ENCODE measurements at regions not wholly inside any gene's neighbourhood (a gene's known extent, or its start where the extent isn't known, plus 50 kb on each side); places are given as distances from the start of the nearest gene placed in this dataset.

DNA sequence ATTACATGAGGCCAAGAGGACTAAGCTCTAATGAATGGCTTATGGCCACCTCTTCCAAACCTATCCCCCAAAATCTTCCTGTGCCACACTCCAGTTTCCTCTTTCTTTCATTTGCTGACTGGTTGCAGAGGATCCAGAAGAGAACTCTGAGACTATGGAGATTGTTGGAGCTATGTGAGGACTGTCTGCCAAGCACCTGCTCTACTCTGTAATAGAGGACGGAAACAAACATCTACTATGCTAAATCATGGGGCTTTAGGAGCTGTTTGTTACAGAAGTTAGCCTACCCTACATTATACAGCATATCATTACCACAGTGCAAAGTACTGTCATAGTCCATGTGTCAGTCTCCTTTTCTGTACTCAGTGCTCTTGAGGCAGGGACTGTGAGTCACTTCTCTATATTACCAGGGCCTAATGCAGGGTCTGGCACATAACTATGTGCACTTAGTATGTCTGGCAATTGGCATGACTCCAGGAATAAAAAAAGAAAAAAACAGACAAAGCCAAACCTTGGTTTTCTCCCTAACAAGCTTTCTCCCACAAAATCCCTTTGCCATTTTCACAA is 95.1 kb downstream of the RPAP3 start:
- no peak for DNase-seq

DNA sequence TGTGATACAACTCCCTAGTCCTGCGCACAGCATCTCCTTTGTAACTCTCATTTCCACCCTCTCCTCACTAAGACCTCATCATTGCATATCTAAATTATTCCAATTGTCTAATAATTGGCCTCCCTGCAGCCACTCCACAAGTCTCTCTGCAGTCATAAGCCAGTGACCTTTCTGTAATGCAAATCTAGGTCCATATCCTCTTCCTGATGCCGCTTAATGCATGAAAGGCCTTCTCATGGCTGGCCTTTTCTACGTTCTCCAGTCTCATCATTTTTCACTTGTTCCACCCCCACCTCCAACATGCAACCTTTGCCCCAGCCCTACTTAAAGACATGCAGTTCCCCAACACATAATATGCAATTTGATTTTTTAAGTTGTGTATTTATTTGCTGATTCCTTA is 96.0 kb downstream of the RPAP3 start:
- DNase-seq: no peak

DNA sequence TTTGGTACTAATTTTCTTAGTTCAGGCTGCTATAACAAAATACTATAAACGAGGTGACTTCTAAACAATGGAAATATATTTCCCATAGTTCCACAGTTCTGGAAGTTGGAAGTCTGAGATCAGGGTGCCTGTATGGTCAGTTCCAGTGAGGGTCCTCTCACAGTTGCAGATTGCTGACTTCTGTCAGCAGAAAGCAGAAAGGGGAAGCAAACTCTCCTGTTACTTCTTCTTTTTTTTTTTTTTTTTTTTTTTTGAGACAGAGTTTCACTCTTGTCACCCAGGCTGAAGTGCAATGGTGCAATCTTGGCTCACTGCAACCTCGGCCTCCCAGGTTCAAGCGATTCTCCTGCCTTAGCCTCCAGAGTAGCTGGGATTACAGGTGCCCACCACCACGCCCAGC is 97.2 kb downstream of the RPAP3 start:
- DNase-seq: peak; percentile 66 to 73

DNA sequence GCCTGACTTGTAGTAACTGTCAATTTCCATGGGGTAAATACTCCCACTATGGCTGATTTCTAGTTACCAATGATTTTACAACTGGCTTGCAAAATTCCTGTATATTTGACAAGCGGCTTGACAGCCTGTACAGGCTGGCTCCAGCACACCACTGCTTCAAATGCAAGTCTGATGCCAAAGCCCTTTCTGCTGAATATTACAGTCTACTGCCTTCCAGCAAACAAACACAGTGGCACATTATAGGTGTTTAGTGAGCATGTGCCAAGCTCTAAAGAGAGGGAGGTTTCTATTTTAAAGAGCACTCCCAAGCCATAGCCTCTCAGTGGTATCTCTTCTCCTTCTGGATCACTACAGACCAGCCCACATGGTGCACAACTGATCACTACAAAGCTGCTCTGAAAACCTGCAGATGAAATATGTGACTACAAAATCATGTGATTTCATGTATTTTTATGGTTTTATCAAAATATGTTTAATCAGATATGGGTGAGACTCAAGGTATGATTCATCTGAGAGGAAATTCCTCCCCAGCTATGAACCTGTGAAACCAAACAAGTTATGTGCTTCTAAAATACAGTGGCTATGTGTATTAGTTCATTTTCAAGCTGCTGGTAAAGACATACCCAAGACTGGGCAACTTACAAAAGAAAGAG is 101.5 kb downstream of the RPAP3 start:
- no peak for DNase-seq

DNA sequence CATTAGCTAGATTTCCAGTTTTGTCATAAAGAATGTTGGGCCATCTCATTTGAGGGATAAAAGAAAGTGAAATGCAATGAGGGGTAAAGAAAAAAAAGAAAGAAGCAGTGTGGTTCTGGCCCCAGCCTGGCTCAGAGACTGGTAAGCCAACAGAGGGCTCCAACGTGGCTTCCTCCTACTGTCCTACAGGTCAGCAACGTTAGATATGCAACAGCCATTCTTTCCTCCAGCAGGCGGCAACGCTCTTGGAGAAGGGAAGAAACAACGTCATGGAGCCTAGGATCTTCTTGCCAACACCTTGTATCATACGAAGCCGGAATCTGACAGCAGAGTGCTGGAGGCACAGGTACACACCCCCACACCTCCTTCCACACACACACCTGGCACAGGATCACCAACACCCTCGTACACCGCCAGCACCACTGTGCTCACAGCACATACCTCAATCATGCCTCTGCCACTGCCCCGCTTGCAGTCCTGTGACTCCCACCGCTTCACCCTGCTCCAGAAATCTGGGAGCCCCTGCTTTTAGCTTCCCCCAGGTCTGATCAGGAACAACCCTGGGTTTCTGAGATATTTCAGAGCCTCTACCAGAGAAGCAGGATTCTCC is 102.8 kb downstream of the RPAP3 start:
- no peak for DNase-seq

DNA sequence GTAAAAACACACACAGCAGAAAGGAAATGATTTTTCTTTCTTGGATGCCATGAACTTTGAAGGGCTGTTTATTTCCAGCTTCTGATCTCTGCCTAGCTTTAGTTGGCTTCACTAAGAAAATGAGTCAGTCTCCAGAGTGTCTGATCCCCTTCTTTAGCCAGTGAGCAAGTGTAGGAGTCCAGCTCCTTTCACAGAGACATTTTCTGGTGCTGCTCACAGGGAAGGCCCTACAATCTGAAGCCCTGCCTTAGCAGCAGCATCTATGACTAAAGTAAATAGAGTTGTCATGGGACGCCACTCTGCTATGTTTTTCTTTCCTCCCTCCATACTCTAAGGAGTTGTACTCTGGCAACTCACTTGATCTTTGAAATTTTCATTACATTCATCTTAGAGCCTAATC is 103.5 kb downstream of the RPAP3 start:
- no peak for DNase-seq

DNA sequence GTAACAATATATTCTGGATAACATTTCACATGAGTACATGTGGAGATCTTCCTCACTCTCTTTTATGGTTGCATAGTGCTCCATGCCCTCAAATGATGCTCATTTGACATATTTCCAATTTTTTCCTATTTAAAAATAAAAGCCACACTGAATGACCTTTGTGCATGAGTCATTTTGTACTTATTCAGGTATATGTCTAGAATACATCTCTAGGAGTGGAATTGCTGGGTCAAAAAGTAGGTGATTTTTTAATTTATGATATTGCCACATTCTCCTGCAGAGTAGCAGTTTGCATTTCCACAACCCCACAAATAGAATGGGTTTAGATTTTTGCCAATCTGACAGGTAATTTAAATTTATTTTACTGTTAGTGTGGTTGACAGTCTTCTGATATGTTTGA is 104.8 kb downstream of the RPAP3 start:
- no peak for DNase-seq

DNA sequence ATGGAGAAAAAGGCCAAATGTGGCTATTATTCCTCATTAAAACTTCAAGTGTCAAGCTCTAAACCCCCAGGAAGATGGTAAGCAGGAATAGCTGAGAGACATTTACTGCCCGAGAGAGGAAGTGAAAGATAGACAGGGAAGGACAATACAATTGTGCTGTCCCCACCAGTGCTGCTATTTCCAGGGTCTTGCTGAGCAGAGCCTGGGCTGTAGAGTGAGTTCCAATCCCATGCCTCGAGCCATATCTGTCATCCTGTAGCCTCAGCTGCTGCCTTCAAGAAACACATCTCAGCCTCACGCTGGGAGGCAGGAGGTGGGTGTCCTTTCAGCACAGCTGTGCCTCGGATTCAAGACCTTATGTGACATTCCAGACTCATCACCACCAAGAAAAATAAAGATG is 114.0 kb downstream of the RPAP3 start:
- DNase-seq: no peak

DNA sequence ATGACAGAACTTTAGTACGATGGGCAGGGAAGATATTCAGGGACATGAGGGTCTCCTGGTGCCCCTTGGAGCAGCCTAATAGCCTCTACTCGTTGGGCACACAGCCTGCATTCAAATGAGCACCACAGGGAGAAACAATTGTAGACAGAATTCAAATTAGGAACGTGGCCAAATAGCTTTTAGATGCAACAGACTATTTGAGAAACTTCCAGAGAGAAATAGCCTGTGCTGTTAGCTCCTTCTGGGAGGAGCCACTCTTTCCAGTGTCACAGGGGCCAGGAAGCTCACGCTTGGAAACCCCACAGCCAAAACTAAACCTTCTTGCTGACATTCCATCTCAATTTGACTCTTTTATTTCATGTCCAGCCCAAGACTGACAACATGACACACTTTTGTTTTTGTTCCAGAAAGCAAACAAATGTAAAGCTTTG is 114.5 kb downstream of the RPAP3 start:
- DNase-seq: no peak

DNA sequence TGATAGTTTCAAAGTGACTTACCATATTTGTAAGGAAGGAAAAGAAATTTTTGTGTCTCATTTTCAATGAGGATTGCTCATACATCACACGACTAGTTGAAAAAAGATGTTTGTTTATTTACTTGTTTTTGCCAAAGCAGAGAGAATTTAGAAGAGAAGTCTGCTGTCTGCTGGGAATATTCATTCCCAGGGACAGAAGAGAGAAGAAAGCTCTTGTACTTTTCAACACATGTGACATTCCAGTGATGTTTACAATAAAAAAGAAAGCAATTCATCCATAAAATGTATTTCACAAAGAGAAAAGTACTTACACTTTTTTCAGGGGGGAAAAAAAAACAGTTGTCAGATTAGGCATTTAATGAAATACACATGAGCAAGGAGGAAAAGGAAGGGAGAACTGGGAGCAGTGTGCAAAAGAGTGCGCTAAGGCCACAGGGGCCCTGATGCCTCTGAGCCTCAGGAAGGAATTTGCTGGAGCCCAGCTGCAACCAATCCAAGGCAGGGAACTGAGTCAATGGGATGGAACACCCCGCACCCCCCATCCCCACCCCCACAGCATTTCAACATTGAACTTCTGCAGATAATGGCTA is 115.0 kb downstream of the RPAP3 start:
- DNase-seq: no peak

DNA sequence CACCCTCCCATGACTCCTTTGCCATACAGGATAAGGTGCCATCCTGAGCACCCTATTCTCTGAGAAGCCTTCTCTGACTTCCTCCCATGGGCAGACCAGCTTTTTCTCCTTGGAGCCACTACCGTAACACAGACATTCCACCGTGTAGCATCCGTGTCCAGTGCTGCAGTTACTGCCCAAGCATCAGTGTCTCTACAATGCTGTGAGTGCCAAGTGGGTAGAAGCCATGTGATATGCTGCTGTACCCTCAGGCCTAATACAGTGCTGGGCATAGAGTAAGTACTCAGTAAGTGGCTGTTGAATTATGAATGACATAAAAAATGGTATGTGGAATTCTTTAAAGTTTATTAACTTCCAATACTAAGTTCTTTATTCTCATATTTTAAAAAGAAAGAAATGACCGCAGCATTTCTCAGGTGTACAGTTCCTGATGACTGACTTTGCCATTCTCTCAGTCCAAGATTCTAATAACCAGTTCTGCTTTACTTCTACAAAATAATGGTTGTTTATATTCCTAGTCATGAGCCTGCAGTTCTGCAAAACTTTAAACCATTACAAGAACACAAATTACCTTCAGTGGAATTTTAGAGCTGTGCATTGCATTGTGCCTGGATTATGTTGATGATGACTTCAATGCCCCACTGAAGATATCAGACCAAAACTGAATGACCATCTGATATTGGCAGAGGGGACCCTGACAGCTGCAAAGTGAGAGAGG is 118.7 kb downstream of the RPAP3 start:
- DNase-seq: no peak

DNA sequence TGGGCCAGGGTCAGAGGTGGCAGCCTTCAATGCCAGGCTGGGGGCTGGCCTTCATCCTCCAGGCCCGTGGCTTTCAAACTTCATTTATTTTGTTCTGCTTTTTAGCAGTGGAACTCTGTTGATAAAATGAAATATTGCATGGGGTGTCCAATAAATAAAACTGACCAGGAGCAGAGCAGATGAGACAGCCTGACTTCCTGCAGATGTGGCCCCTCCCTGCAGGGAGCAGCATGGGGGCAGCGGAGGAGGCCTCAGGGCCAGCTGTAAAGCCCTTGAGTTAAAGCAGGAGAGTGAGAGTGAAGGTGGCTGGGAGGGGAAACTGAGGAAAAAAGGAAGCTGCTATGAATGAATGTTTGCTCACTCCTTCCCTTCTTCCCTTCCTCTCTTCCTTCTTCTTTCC is 120.3 kb downstream of the RPAP3 start:
- DNase-seq: no peak

DNA sequence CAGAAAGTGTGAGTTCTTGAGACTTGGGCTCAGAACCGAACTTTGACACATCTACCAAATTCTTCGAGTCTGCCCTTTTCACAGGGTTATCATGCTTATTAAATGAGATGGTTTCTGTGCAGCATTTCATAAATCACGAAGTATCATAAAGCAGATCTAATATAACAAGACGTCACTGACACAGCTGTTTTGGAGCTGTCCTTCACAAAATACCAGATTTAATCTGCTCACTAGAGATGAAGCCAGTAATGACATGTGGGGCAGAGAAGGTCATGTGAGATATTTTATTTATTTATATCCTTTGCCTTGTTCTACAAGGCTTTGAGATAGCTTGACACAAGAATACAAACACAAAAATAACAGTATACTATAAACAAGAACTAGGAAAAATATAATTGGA is 127.0 kb downstream of the RPAP3 start:
- DNase-seq: no peak

DNA sequence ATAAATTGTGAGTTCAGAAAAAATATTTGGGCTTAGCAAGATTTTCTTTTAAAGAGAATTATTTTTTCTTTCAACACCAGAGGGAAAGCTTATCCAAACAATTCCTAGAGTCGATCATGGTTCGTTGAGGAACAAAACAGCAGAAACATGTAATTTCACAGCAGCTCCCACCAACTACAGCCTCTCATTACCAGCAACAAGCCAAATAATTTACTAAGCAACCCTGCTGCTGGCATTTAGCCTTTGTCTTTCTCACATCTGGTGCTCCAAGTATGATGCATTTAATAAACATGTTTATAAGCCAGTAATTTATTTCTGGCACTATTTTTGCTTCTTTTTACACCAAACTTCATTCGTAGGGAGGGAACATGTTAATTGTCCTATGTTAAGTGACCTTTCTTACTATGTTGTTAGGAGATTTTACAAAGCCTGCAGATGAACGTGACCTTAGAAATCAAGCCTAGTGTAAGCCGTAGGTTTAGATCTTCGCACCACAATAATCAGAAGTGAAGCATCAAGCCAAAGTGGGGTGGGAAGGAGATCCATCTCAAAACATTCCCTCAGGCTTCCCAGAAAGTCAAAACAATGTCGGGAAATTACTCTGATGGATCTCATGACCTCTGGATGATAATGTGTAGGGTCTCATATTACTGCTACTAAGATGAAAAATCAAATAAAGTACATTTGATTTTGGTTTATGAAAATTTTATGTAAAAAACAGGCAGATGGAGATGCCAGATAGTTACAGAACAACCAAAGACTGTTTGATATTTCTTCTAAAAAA is 128.4 kb downstream of the RPAP3 start:
- DNase-seq: no peak

DNA sequence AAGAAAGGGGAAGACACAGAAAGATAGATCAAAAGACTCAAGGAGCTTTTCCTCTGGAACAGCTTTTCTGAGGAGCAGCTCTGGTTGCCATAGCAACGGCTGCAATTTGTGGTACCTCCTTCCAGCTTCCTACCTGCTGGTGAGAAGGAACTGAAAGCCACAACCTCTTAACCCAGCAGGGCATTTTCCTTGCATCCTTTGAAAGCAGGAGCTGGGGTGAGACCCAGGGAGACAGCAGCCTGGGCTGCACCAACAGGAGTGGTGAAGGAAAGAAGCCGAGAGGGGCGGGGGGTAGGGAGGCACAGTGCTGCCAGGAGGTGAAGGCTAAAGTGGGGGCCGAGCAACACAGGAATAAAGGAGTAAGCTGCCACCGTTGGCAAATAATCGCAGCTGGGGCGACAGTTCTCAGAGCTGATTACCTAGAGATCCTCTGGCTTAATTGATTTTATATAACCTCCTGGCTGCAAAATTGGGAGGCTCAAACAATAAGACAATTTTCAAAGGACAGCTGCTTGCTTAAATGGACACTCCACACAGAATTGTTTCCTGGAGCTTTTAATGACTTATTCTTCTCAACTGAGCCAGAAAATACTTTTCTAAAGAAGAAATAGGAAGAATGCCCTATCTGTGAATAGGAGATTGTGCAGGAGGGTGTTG is 129.4 kb downstream of the RPAP3 start:
- no peak for DNase-seq

DNA sequence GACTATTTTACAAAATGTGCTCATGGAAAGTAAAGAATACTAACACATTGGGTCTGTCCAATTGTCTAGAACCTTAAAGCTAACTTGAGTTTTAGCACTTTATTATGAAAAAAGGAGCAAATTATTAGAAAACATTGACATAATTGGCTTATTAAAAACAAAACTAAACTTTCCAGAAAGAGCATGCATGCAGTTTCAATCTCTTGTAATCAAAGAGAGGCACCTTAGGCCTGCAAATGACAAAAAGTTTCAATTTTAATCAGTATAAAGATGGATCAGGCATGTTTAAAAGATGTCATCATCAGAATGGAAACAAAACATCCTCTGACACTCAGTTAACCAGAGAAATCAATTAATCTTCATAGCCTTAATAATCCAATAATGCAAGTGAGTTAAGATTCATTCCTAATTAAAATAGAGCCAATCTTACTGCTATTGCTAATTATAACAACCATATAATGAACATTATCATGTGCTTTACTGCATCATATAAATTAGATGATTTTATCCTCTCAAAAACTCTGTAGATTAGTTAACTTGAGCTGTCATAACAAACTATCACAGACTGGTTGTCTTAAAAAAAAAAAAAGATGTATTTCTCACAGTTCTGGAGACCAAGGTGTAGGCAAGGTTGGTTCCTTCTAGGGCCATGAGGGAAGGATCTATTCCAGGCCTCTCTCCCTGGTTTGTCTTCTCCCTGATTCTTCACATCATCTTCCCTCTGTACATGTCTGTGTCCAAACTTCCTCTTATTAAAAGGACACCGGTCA is 131.4 kb downstream of the RPAP3 start:
- DNase-seq: no peak

DNA sequence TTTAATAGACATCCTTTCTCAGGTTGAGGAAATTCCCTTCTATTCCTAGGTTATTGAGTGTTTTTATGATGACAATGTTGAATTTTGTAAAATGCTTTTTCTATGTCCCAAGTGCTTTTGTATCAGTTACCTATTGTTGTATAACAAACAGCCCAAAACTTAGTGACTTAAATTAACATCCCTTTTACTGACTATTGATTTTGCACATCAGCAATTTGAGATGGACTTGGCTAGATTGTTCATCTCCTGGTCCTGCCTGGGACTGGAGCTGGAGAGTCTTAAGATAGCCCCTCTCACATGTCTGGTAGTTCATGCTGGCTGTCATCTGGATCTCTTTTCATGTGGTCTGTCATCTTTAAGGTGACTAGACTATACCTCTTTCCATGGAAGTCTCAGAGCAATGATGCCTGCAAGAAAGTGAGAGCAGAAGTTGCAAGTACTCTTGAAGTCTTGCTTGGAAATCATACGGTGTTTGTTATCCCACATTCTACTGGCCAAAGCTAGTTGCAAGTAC is 132.6 kb downstream of the RPAP3 start:
- no peak for DNase-seq

DNA sequence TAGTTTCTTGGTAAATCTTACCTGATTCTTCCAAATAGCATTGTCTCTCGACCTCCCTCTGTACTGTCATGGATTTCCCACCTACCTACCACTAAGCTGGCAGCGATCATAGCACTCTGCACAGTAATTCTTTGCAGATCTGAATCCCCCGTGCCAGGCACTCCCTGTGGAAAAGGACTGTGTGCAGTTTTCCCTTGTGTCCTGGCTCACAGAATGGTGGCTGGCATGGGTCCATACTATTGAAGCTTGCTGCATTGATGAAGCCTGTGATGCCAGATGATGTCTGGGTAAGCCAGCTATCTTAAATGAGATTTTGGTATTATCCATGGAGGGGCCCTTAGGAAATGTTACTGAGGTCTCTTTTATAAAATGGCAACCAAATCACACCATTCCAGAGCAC is 135.7 kb downstream of the RPAP3 start:
- no peak for DNase-seq

DNA sequence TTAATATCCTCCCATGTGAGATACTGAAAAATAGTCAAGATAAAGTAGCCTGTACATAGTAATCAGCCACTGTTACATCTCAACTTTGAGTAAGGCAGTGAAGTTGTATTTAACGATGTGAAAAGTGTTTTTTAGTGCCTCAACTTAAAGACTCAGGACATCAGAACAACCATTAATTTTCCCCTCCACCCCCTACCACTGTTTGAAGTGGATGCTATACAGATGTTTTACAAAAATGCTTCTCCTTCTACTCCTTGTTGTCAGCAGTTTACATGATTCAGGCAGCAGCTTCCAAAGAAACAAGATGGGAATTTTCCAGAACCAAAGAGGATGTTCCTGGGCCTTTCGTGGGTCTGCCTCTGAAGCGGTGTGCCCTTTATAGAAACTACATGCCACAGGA is 143.6 kb downstream of the RPAP3 start:
- no peak for DNase-seq

DNA sequence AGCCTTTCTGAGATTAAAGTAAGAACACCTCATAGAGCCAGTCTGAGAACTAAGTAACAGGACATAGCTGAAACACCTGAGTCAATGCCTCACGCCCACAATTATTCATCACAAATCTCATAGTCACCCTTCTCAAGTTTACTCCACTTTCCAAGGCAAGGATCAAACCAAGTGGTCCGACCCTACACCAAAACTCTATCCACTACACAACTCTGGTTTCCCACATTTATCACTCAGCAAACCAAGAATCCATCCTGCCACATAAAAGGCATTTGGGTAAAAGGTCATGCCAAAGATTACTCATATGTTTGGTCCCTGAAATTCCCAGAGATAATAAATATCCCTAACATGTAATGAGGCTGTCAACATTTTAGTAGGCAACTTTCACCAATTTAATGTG is 144.1 kb downstream of the RPAP3 start:
- no peak for DNase-seq

DNA sequence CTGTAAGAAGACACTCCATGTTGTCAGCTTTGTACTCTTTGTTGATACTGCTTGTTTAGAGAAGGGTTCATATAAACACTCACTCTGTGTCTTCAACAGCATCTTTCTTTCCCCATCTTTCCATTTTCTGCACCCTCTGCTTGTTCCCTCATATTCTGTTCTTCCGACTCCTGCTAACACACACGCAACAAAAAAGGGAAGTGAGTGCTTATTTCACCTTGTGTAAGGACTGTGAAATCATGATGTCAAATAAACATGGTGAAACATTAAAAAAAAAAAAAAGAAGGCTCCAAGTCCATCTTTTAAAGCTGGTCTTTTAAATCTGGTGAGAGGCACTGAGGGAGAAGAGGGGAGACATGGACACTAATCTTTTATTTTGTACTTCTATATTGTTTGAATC is 145.4 kb downstream of the RPAP3 start:
- DNase-seq: peak; percentile 14 to 66
